Glutamatergic neuron (in vitro differentiated cells): ENCODE measurements at regions not wholly inside any gene's neighbourhood (a gene's known extent, or its start where the extent isn't known, plus 50 kb on each side); places are given as distances from the start of the nearest gene placed in this dataset.

Experiments used
- DNase-seq: peaks from one replicate; pipeline ENCODE4 v3.0.0; 2022
- H3K27ac Mint-ChIP-seq: one replicate; pipeline ENCODE4 v1.8.0; 2020; ENCODE audit warnings: mild to moderate bottlenecking, mixed read lengths, inconsistent platforms; ENCODE audit not compliant: unreplicated experiment
- H3K27me3 Mint-ChIP-seq: one replicate; pipeline ENCODE4 v1.8.0; 2020; ENCODE audit warnings: mild to moderate bottlenecking, moderate library complexity, mixed read lengths, inconsistent platforms; ENCODE audit not compliant: unreplicated experiment
- H3K36me3 Mint-ChIP-seq: one replicate; pipeline ENCODE4 v1.8.0; 2020; ENCODE audit warnings: mild to moderate bottlenecking, mixed read lengths, inconsistent platforms; ENCODE audit not compliant: unreplicated experiment
- H3K4me1 Mint-ChIP-seq: one replicate; pipeline ENCODE4 v1.8.0; 2020; ENCODE audit warnings: mild to moderate bottlenecking, low read depth, mixed read lengths, inconsistent platforms; ENCODE audit not compliant: unreplicated experiment
- H3K4me3 Mint-ChIP-seq: one replicate; pipeline ENCODE4 v1.8.0; 2020; ENCODE audit warnings: mild to moderate bottlenecking, mixed read lengths, inconsistent platforms; ENCODE audit not compliant: unreplicated experiment
- H3K9me3 Mint-ChIP-seq: one replicate; pipeline ENCODE4 v1.8.0; 2020; ENCODE audit warnings: mild to moderate bottlenecking, moderate library complexity, mixed read lengths, inconsistent platforms; ENCODE audit not compliant: unreplicated experiment
- CTCF ChIP-seq: fragments of 200-600 bp; sonication (generic); IDR thresholded peaks from one replicate; pipeline ENCODE4 v1.5.0; 2021; ENCODE audit not compliant: partially characterized antibody, unreplicated experiment

GRCh38 chr4:12414181-12414812 is 985.6 kb upstream of the HS3ST1 start:
- no peaks in the 10 kb centered on the region for H3K4me1 Mint-ChIP-seq

GRCh38 chr4:12411072-12411471 is 982.4 kb upstream of the HS3ST1 start:
- no peaks in the 10 kb centered on the region for H3K36me3 Mint-ChIP-seq
- no peak overlapping the region for H3K27ac Mint-ChIP-seq
- no peaks in the 10 kb centered on the region for H3K9me3 Mint-ChIP-seq
- TF ChIP-seq CTCF: no peak
- H3K27me3 Mint-ChIP-seq: no peaks in the 10 kb centered on the region
- H3K4me3 Mint-ChIP-seq: no peak overlapping the region
- DNase-seq: no peak
- H3K4me1 Mint-ChIP-seq: no peaks in the 10 kb centered on the region

More at GRCh38 chr4:12414181-12414812, 985.6 kb upstream of the HS3ST1 start:
- Mint-ChIP-seq H3K27ac (no peak overlapping the region), H3K36me3 (no peaks in the 10 kb centered on the region), H3K27me3 (no peaks in the 10 kb centered on the region), H3K9me3 (no peaks in the 10 kb centered on the region), H3K4me3 (no peak overlapping the region)
- TF ChIP-seq CTCF: no peak
- no peak for DNase-seq

GRCh38 chr4:12409507-12410190 is 981.0 kb upstream of the HS3ST1 start:
- no peak overlapping the region for H3K4me3 Mint-ChIP-seq
- TF ChIP-seq CTCF: no peak
- H3K36me3 Mint-ChIP-seq: no peaks in the 10 kb centered on the region
- no peak for DNase-seq
- H3K27me3 Mint-ChIP-seq: no peaks in the 10 kb centered on the region
- no peak overlapping the region for H3K27ac Mint-ChIP-seq
- H3K4me1 Mint-ChIP-seq: no peaks in the 10 kb centered on the region
- no peaks in the 10 kb centered on the region for H3K9me3 Mint-ChIP-seq

GRCh38 chr4:12408364-12408763 is 979.7 kb upstream of the HS3ST1 start:
- Mint-ChIP-seq H3K27ac (no peak overlapping the region), H3K36me3 (no peaks in the 10 kb centered on the region), H3K4me3 (no peak overlapping the region), H3K9me3 (no peaks in the 10 kb centered on the region), H3K4me1 (no peaks in the 10 kb centered on the region), H3K27me3 (no peaks in the 10 kb centered on the region)
- TF ChIP-seq CTCF: no peak
- DNase-seq: no peak

GRCh38 chr4:12403175-12403574 is 974.5 kb upstream of the HS3ST1 start:
- Mint-ChIP-seq H3K4me3 (no peak overlapping the region), H3K36me3 (no peaks in the 10 kb centered on the region), H3K27me3 (no peaks in the 10 kb centered on the region), H3K4me1 (no peaks in the 10 kb centered on the region), H3K27ac (no peak overlapping the region), H3K9me3 (no peaks in the 10 kb centered on the region)
- no peak for DNase-seq
- TF ChIP-seq CTCF: no peak
